Fibroblast of lung (primary cell): ENCODE measurements at regions not wholly inside any gene's neighbourhood (a gene's known extent, or its start where the extent isn't known, plus 50 kb on each side); places are given as distances from the start of the nearest gene placed in this dataset.

ENCODE experiments used
- DNase-seq, 2 donors: peaks; one replicate each; pipeline versions ENCODE4 v3.0.0 to v3.0.0-alpha.2; 2010; ENCODE audit warnings: low read depth in 2 of 2
- H2AFZ ChIP-seq: 2 replicates; pipeline ENCODE4 v1.5.1; 2012; ENCODE audit warnings: low read length, control low read depth, inconsistent platforms
- H3K27ac ChIP-seq: 2 replicates; pipeline ENCODE4 v1.5.1; 2011; ENCODE audit warnings: low read length, control low read depth; ENCODE audit not compliant: insufficient read depth
- H3K27me3 ChIP-seq: 2 replicates; pipeline ENCODE4 v1.5.1; 2011; ENCODE audit warnings: mild to moderate bottlenecking, low read length; ENCODE audit not compliant: control insufficient read depth, insufficient read depth
- H3K36me3 ChIP-seq: 2 replicates; pipeline ENCODE4 v1.5.1; 2011; ENCODE audit warnings: low read length; ENCODE audit not compliant: control insufficient read depth, insufficient read depth
- H3K4me1 ChIP-seq: 2 replicates; pipeline ENCODE4 v1.5.1; 2011; ENCODE audit warnings: low read length; ENCODE audit not compliant: control insufficient read depth, insufficient read depth; ENCODE audit errors: extremely low read depth
- H3K4me2 ChIP-seq: 2 replicates; pipeline ENCODE4 v1.5.1; 2011; ENCODE audit warnings: low read length, control low read depth; ENCODE audit not compliant: insufficient read depth; ENCODE audit errors: extremely low read depth
- H3K4me3 ChIP-seq, 4 experiments: fragments of 200-600 bp in 1 of 4; sonication (generic) in 1 of 4; replicated peaks in 1 of 4; 2 replicates each; pipeline ENCODE4 v1.5.1; 2011 to 2016; ENCODE audit warnings: low read length in 4 of 4, low read depth in 3 of 4, mild to moderate bottlenecking in 3 of 4, control low read depth in 2 of 4, inconsistent platforms in 1 of 4, mixed read lengths in 1 of 4; ENCODE audit not compliant: insufficient read depth in 1 of 4; ENCODE audit errors: control extremely low read depth in 1 of 4
- H3K79me2 ChIP-seq: 2 replicates; pipeline ENCODE4 v1.5.1; 2012; ENCODE audit warnings: mild to moderate bottlenecking, low read length, inconsistent platforms; ENCODE audit not compliant: control insufficient read depth, insufficient read depth
- H3K9ac ChIP-seq: 2 replicates; pipeline ENCODE4 v1.5.1; 2011; ENCODE audit warnings: mild to moderate bottlenecking, low read length, control low read depth; ENCODE audit not compliant: insufficient read depth
- H3K9me3 ChIP-seq: 2 replicates; pipeline ENCODE4 v1.5.1; 2012; ENCODE audit warnings: low read depth, low read length; ENCODE audit not compliant: control insufficient read depth, insufficient read depth
- H4K20me1 ChIP-seq: 2 replicates; pipeline ENCODE4 v1.5.1; 2011; ENCODE audit warnings: low read length; ENCODE audit not compliant: control insufficient read depth, insufficient read depth; ENCODE audit errors: extremely low read depth
- CTCF ChIP-seq, 2 donors: IDR thresholded peaks in 1 of 2; conservative IDR thresholded peaks in 1 of 2; 1 replicate in 1 of 2; 2 replicates in 1 of 2; pipeline ENCODE4 v1.5.1; 2011 to 2012; ENCODE audit warnings: low read length in 2 of 2, control low read depth in 1 of 2, inconsistent platforms in 1 of 2, low read depth in 1 of 2, mild to moderate bottlenecking in 1 of 2
- EZH2 ChIP-seq: IDR thresholded peaks from 2 replicates; pipeline ENCODE4 v1.5.1; 2012; ENCODE audit warnings: low read length, control low read depth, mild to moderate bottlenecking; ENCODE audit errors: missing control alignments

DNA sequence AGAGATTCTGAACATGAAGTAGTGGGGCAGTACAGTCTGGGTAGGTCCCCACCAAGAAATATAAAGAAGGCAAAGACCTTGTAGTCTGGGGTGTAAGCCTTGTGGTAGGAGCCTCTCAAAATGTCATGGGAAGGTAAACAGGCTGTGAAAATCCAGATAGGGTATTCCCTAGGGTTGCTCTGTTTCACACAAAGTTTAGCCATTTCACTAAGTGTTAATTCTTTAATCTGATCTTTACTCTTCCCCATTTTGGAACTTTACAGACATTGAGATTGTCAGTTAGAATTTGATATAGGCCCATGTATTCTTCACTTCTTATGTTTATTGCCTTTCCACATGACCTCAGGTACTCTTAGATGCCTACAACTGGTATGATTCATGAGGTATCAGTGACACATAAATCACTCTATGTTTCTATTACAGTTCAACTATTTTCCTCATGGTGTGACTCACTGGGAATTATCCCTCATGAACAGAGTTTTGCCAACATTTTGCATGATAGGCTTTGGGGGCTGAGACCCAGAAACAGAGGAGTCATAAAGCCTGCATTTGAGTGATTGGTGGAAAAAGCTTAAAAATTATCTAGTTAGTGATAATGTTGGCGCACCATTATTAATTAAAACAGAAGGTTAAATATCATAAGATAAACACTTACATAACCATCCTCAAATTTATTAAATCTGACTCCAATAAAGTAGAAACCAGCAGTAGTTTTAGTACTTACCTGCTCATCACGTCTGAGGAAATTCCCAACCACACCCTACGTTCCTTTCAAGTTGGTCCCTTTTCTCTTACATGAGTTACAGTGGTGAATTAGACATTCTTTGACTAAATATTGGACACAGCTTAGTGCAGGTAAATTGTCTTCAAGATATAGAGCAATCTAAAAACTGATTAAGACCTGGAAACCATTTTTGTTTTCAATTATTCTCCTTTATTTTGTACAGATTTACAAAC lies 399.8 kb upstream of the MEF2C start:
- no peak overlapping the region for H3K27ac ChIP-seq
- H3K36me3 ChIP-seq, result no peaks in the 10 kb centered on the region
- TF ChIP-seq CTCF (conservative IDR thresholded peaks at IDR 0.05 in 1 of 2, IDR thresholded peaks at IDR 0.05 in 1 of 2; ENCODE audit: low read depth in 1 of 2, low read length in 2 of 2), result no peak
- no peak overlapping the region for H2AFZ ChIP-seq
- H3K4me3 ChIP-seq, result no peak overlapping the region
- no peaks in the 10 kb centered on the region for H3K79me2 ChIP-seq
- H3K9me3 ChIP-seq, result no peaks in the 10 kb centered on the region
- H4K20me1 ChIP-seq, result no peaks in the 10 kb centered on the region
- peaks cover 2% of the 10 kb centered on the region for H3K4me1 ChIP-seq
- H3K9ac ChIP-seq, result no peak overlapping the region
- no peaks in the 10 kb centered on the region for H3K27me3 ChIP-seq
- DNase-seq, result peak; percentile 67 to 92
- H3K4me2 ChIP-seq, result no peak overlapping the region

DNA sequence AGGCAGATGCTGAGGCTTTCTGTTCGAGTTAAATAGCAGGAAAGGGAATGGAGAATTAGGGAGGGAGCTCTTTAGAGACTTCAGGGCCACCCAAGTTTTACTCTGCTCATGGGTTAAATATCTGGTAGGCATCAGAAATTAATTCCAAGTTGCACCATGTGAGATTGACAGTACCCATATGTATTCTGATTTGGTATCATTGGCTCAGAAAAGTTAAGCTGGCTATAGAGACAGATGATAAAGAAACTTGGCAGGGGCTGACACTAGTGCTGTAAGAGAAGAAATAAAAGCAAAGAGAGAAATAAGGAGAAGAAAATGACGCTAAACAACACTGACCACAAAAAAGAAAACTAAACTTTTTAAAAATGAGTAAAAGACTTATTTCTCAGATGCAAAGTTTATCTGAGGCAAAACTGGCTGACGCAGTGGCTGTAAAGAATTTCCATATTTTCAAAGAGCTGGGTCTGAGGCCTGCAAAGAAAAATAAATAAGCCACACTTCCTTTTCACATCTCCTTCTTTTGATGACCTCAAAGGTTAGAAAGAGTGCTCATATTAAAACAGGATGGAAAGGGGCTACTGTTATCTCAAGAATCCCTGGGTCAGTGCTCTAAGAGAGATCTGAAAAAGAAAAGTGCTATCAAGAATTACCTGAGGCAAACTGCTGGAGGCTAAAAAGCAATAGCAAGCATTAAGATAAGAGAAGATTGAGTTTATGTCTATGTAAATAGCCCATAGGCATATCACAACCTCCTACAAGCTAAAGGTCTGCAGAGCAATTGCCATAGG lies 399.0 kb upstream of the MEF2C start:
- H3K4me1 ChIP-seq, result peaks cover 2% of the 10 kb centered on the region

More for the DNA sequence above, 399.0 kb upstream of the MEF2C start:
- Histone ChIP-seq H3K27me3 (no peaks in the 10 kb centered on the region), H3K27ac (no peak overlapping the region), H3K4me3 (no peak overlapping the region), H4K20me1 (no peaks in the 10 kb centered on the region), H2AFZ (no peak overlapping the region), H3K9me3 (no peaks in the 10 kb centered on the region), H3K4me2 (no peak overlapping the region), H3K36me3 (no peaks in the 10 kb centered on the region), H3K9ac (no peak overlapping the region), H3K79me2 (no peaks in the 10 kb centered on the region)
- no peak for TF ChIP-seq CTCF (conservative IDR thresholded peaks at IDR 0.05 in 1 of 2, IDR thresholded peaks at IDR 0.05 in 1 of 2; ENCODE audit: low read depth in 1 of 2, low read length in 2 of 2)
- TF ChIP-seq EZH2, result no peak
- peak; percentile 10 to 75 for DNase-seq
